Caco-2 (cell line): ENCODE measurements at regions not wholly inside any gene's neighbourhood (a gene's known extent, or its start where the extent isn't known, plus 50 kb on each side); places are given as distances from the start of the nearest gene placed in this dataset.

Source experiments
- BruUV-seq: library from RNA; stranded (reverse); fragments of 400-500 nt; replicated peaks from 2 replicates; lab custom pipeline; 2021; lab: Mats Ljungman, UMichigan
- CTCF ChIA-PET: fragments of 300-600 bp; sonication (Branson Sonifier 250); formaldehyde crosslinking; loops from one replicate; lab custom pipeline; 2022; ENCODE audit warnings: antibody characterized with exemption; lab: Charles Lee
- POLR2A ChIA-PET: fragments of 300-600 bp; sonication (Branson Sonifier 250); formaldehyde crosslinking; loops from one replicate; lab custom pipeline; 2022; ENCODE audit warnings: antibody characterized with exemption; lab: Charles Lee
- DNase-seq, 2 experiments: peaks; one replicate each; pipeline versions ENCODE4 v3.0.0 to v3.0.0-alpha.2; 2020 to 2022
- H3K27me3 ChIP-seq: replicated peaks from 2 replicates; pipeline ENCODE4 v1.6.0; 2011; ENCODE audit warnings: low read length; ENCODE audit not compliant: control insufficient read depth, insufficient read depth
- H3K36me3 ChIP-seq: 2 replicates; pipeline ENCODE4 v1.5.1; 2011; ENCODE audit warnings: low read length; ENCODE audit not compliant: control insufficient read depth, insufficient read depth
- H3K4me1 ChIP-seq: fragments of 250-450 bp; sonication (Bioruptor Pico); 2 replicates; pipeline ENCODE4 v1.5.1; 2020; ENCODE audit warnings: mild to moderate bottlenecking
- H3K4me3 ChIP-seq: 2 replicates; pipeline ENCODE4 v1.5.1; 2011; ENCODE audit warnings: low read depth, mild to moderate bottlenecking, control low read depth, low read length
- H3K9me3 ChIP-seq: fragments of 250-450 bp; sonication (Bioruptor Pico); 2 replicates; pipeline ENCODE4 v1.5.1; 2020; ENCODE audit warnings: mild to moderate bottlenecking, moderate library complexity
- H3K27ac Mint-ChIP-seq: one replicate; pipeline ENCODE4 v1.8.0; 2022; ENCODE audit warnings: mixed read lengths; ENCODE audit not compliant: unreplicated experiment
- H3K27me3 Mint-ChIP-seq: one replicate; pipeline ENCODE4 v1.8.0; 2022; ENCODE audit warnings: mixed read lengths; ENCODE audit not compliant: insufficient read depth, unreplicated experiment
- H3K36me3 Mint-ChIP-seq: one replicate; pipeline ENCODE4 v1.8.0; 2022; ENCODE audit warnings: mild to moderate bottlenecking, mixed read lengths; ENCODE audit not compliant: insufficient read depth, unreplicated experiment
- H3K4me1 Mint-ChIP-seq: one replicate; pipeline ENCODE4 v1.8.0; 2022; ENCODE audit warnings: low read depth, mixed read lengths; ENCODE audit not compliant: unreplicated experiment
- H3K4me3 Mint-ChIP-seq: one replicate; pipeline ENCODE4 v1.8.0; 2022; ENCODE audit warnings: mild to moderate bottlenecking, moderate library complexity, mixed read lengths; ENCODE audit not compliant: unreplicated experiment
- H3K9me3 Mint-ChIP-seq: one replicate; pipeline ENCODE4 v1.8.0; 2022; ENCODE audit warnings: mixed read lengths; ENCODE audit not compliant: unreplicated experiment
- intact Hi-C: fragments of 100-400 bp; cut with micrococcal nuclease; formaldehyde crosslinking; loops from one replicate; pipeline ENCODE4 v1.10.0; 2022; ENCODE audit not compliant: unreplicated experiment
- TF ChIP-seq, protein P1 (sequence below), 2 experiments: fragments of 200-600 bp in 1 of 2; IDR thresholded peaks; 1 replicate in 1 of 2; 2 replicates in 1 of 2; pipeline versions ENCODE4 v1.5.1 to v1.8.0; 2011 to 2022; ENCODE audit warnings: antibody characterized with exemption in 1 of 2, control low read depth in 1 of 2, inconsistent platforms in 1 of 2, low read depth in 1 of 2, low read length in 1 of 2, mild to moderate bottlenecking in 1 of 2, moderate library complexity in 1 of 2; ENCODE audit not compliant: insufficient read depth in 1 of 2, severe bottlenecking in 1 of 2, unreplicated experiment in 1 of 2

- Mint-ChIP-seq H3K36me3 (no peaks in the 10 kb centered on the region), H3K27me3 (no peaks in the 10 kb centered on the region), H3K27ac (no peak overlapping the region), H3K4me1 (no peaks in the 10 kb centered on the region), H3K9me3 (no peaks in the 10 kb centered on the region), H3K4me3 (no peak overlapping the region)
- no peaks in the 10 kb centered on the region for H3K4me1 ChIP-seq
- POLR2A ChIA-PET = no interaction called here
- no peak overlapping the region for H3K4me3 ChIP-seq
- intact Hi-C loops = no loop called here
- TF ChIP-seq, protein P1, sequence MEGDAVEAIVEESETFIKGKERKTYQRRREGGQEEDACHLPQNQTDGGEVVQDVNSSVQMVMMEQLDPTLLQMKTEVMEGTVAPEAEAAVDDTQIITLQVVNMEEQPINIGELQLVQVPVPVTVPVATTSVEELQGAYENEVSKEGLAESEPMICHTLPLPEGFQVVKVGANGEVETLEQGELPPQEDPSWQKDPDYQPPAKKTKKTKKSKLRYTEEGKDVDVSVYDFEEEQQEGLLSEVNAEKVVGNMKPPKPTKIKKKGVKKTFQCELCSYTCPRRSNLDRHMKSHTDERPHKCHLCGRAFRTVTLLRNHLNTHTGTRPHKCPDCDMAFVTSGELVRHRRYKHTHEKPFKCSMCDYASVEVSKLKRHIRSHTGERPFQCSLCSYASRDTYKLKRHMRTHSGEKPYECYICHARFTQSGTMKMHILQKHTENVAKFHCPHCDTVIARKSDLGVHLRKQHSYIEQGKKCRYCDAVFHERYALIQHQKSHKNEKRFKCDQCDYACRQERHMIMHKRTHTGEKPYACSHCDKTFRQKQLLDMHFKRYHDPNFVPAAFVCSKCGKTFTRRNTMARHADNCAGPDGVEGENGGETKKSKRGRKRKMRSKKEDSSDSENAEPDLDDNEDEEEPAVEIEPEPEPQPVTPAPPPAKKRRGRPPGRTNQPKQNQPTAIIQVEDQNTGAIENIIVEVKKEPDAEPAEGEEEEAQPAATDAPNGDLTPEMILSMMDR (IDR thresholded peaks at IDR 0.05; ENCODE audit: insufficient read depth in 1 of 2, low read depth in 1 of 2, low read length in 1 of 2, severe bottlenecking in 1 of 2, unreplicated experiment in 1 of 2) = no peak
- CTCF ChIA-PET = no interaction called here
- H3K9me3 ChIP-seq = no peaks in the 10 kb centered on the region
- DNase-seq = no peak
- H3K27me3 ChIP-seq = no peaks in the 10 kb centered on the region
- BruUV-seq = no TSS peak
- H3K36me3 ChIP-seq = no peaks in the 10 kb centered on the region
Measured at GRCh38 chr4:16448241-16448840, 222.1 kb upstream of the TAPT1 start.

- CTCF ChIA-PET = no interaction called here
- peak in 1 of 2 experiments; percentile 6 for DNase-seq
- Histone ChIP-seq H3K27me3 (no peaks in the 10 kb centered on the region), H3K9me3 (no peaks in the 10 kb centered on the region), H3K4me3 (no peak overlapping the region), H3K4me1 (no peaks in the 10 kb centered on the region), H3K36me3 (no peaks in the 10 kb centered on the region)
- POLR2A ChIA-PET = no interaction called here
- Mint-ChIP-seq H3K4me3 (no peak overlapping the region), H3K27me3 (peaks cover 6% of the 10 kb centered on the region), H3K36me3 (no peaks in the 10 kb centered on the region), H3K27ac (no peak overlapping the region), H3K9me3 (peaks cover 5% of the 10 kb centered on the region), H3K4me1 (no peaks in the 10 kb centered on the region)
- intact Hi-C loops = loop anchor here (1.0 kb wide), 1 partner anchor 153 kb away; no protein-coding TSS in a partner anchor
- TF ChIP-seq, protein P1 (IDR thresholded peaks at IDR 0.05; ENCODE audit: insufficient read depth in 1 of 2, low read depth in 1 of 2, low read length in 1 of 2, severe bottlenecking in 1 of 2, unreplicated experiment in 1 of 2) = peak; percentile 47 to 48
- BruUV-seq = no TSS peak
Measured at GRCh38 chr4:16443504-16444088, 217.3 kb upstream of the TAPT1 start.

- no peaks in the 10 kb centered on the region for H3K4me1 ChIP-seq
- Mint-ChIP-seq H3K4me1 (no peaks in the 10 kb centered on the region), H3K27me3 (peaks cover 6% of the 10 kb centered on the region), H3K36me3 (no peaks in the 10 kb centered on the region), H3K9me3 (peaks cover 18% of the 10 kb centered on the region), H3K4me3 (no peak overlapping the region), H3K27ac (no peak overlapping the region)
- no peaks in the 10 kb centered on the region for H3K36me3 ChIP-seq
- CTCF ChIA-PET = no interaction called here
- intact Hi-C loops = no loop called here
- no peaks in the 10 kb centered on the region for H3K27me3 ChIP-seq
- BruUV-seq = no TSS peak
- TF ChIP-seq, protein P1 (IDR thresholded peaks at IDR 0.05; ENCODE audit: insufficient read depth in 1 of 2, low read depth in 1 of 2, low read length in 1 of 2, severe bottlenecking in 1 of 2, unreplicated experiment in 1 of 2) = no peak
- H3K4me3 ChIP-seq = no peak overlapping the region
- POLR2A ChIA-PET = no interaction called here
- no peak for DNase-seq
- H3K9me3 ChIP-seq = no peaks in the 10 kb centered on the region
Measured at GRCh38 chr4:16442296-16442695, 216.0 kb upstream of the TAPT1 start.
